DOHH2 (cell line): ENCODE measurements at regions not wholly inside any gene's neighbourhood (a gene's known extent, or its start where the extent isn't known, plus 50 kb on each side); places are given as distances from the start of the nearest gene placed in this dataset.

Experiments used
- H3F3A ChIP-seq: fragments of 200-600 bp; sonication (generic), shearing (Covaris generic); 2 replicates; pipeline ENCODE4 v1.6.0; 2016; ENCODE audit warnings: antibody characterized with exemption, mild to moderate bottlenecking; ENCODE audit not compliant: control insufficient read depth, insufficient read depth
- H3K27ac ChIP-seq: fragments of 200-600 bp; sonication (generic); 2 replicates; pipeline ENCODE4 v1.5.1; 2014; ENCODE audit warnings: low read depth, mild to moderate bottlenecking, low read length, moderate library complexity
- H3K27me3 ChIP-seq: fragments of 200-600 bp; sonication (generic); 2 replicates; pipeline ENCODE4 v1.6.1; 2014; ENCODE audit warnings: mild to moderate bottlenecking, low read length, mixed read lengths; ENCODE audit not compliant: control insufficient read depth
- H3K36me3 ChIP-seq: fragments of 200-600 bp; sonication (generic); 2 replicates; pipeline ENCODE4 v1.6.1; 2014; ENCODE audit warnings: mild to moderate bottlenecking, low read length, moderate library complexity, mixed read lengths; ENCODE audit not compliant: control insufficient read depth
- H3K4me1 ChIP-seq: fragments of 200-600 bp; sonication (generic); 2 replicates; pipeline ENCODE4 v1.6.1; 2014; ENCODE audit warnings: mild to moderate bottlenecking, low read length, mixed read lengths; ENCODE audit not compliant: control insufficient read depth
- H3K4me2 ChIP-seq: fragments of 200-600 bp; sonication (generic); 2 replicates; pipeline ENCODE4 v1.6.0; 2014; ENCODE audit warnings: mild to moderate bottlenecking, low read length, moderate library complexity
- H3K4me3 ChIP-seq: fragments of 200-600 bp; sonication (generic); 2 replicates; pipeline ENCODE4 v1.5.1; 2014; ENCODE audit warnings: mild to moderate bottlenecking, low read length, mixed read lengths
- H3K79me2 ChIP-seq: fragments of 200-600 bp; sonication (generic); 2 replicates; pipeline ENCODE4 v1.6.1; 2014; ENCODE audit warnings: mild to moderate bottlenecking, low read length, mixed read lengths; ENCODE audit not compliant: control insufficient read depth
- H3K9me2 ChIP-seq: fragments of 200-600 bp; sonication (generic); replicated peaks from 2 replicates; pipeline ENCODE4 v1.6.1; 2014; ENCODE audit warnings: mild to moderate bottlenecking, low read length, mixed read lengths; ENCODE audit not compliant: control insufficient read depth
- H3K9me3 ChIP-seq: fragments of 200-600 bp; sonication (generic); 2 replicates; pipeline ENCODE4 v1.6.1; 2014; ENCODE audit warnings: antibody characterized with exemption, low read length, mixed read lengths; ENCODE audit not compliant: control insufficient read depth, insufficient read depth
- H4K20me1 ChIP-seq: fragments of 200-600 bp; sonication (generic); 2 replicates; pipeline ENCODE4 v1.6.0; 2014; ENCODE audit warnings: low read depth, mild to moderate bottlenecking, antibody characterized with exemption, low read length, moderate library complexity; ENCODE audit not compliant: control insufficient read depth, insufficient read depth
- CTCF ChIP-seq: fragments of 200-600 bp; sonication (generic); IDR thresholded peaks from one replicate; pipeline ENCODE4 v1.5.1; 2014; ENCODE audit warnings: antibody characterized with exemption, mild to moderate bottlenecking, low read depth, low read length; ENCODE audit not compliant: poor library complexity, severe bottlenecking
- EZH2phosphoT487 ChIP-seq: fragments of 200-600 bp; sonication (generic); IDR thresholded peaks from 2 replicates; pipeline ENCODE4 v1.6.1; 2017; ENCODE audit warnings: borderline replicate concordance, mild to moderate bottlenecking, antibody characterized with exemption, low read length, moderate library complexity, mixed read lengths

- no peaks in the 10 kb centered on the region for H3K79me2 ChIP-seq
- H3K9me2 ChIP-seq = no peaks in the 10 kb centered on the region
- no peaks in the 10 kb centered on the region for H3K36me3 ChIP-seq
- no peak overlapping the region for H3K27ac ChIP-seq
- no peaks in the 10 kb centered on the region for H3F3A ChIP-seq
- H3K4me1 ChIP-seq = no peaks in the 10 kb centered on the region
- no peaks in the 10 kb centered on the region for H3K27me3 ChIP-seq
- H3K9me3 ChIP-seq = no peaks in the 10 kb centered on the region
- H3K4me3 ChIP-seq = no peak overlapping the region
- TF ChIP-seq CTCF (no peak), EZH2phosphoT487 (no peak)
- H4K20me1 ChIP-seq = no peaks in the 10 kb centered on the region
- H3K4me2 ChIP-seq = no peak overlapping the region
Observed at GRCh38 chr7:121488111-121488650, 92.1 kb upstream of the FAM3C start.

- no peaks in the 10 kb centered on the region for H3K36me3 ChIP-seq
- H3K4me2 ChIP-seq = no peak overlapping the region
- no peak overlapping the region for H3K4me3 ChIP-seq
- no peaks in the 10 kb centered on the region for H3F3A ChIP-seq
- no peaks in the 10 kb centered on the region for H3K27me3 ChIP-seq
- 0 out of 2 replicates have a peak, but pooled peaks cover 2% of the 10 kb centered on the region for H3K9me2 ChIP-seq
- H3K27ac ChIP-seq = no peak overlapping the region
- TF ChIP-seq EZH2phosphoT487 (no peak), CTCF (no peak)
- H3K79me2 ChIP-seq = no peaks in the 10 kb centered on the region
- H3K9me3 ChIP-seq = no peaks in the 10 kb centered on the region
- H3K4me1 ChIP-seq = no peaks in the 10 kb centered on the region
- H4K20me1 ChIP-seq = no peaks in the 10 kb centered on the region
Observed at GRCh38 chr7:121486590-121486989, 90.5 kb upstream of the FAM3C start.

GRCh38 chr7:121485467-121486243, 89.5 kb upstream of the FAM3C start:
- no peak overlapping the region for H3K4me2 ChIP-seq
- H4K20me1 ChIP-seq = no peaks in the 10 kb centered on the region
- H3K27me3 ChIP-seq = no peaks in the 10 kb centered on the region
- no peaks in the 10 kb centered on the region for H3K9me3 ChIP-seq
- H3F3A ChIP-seq = no peaks in the 10 kb centered on the region
- no peak overlapping the region for H3K4me3 ChIP-seq
- no peak overlapping the region for H3K27ac ChIP-seq
- TF ChIP-seq CTCF (no peak), EZH2phosphoT487 (no peak)
- H3K79me2 ChIP-seq = no peaks in the 10 kb centered on the region
- H3K36me3 ChIP-seq = no peaks in the 10 kb centered on the region
- 0 out of 2 replicates have a peak, but pooled peaks cover 2% of the 10 kb centered on the region for H3K9me2 ChIP-seq
- H3K4me1 ChIP-seq = no peaks in the 10 kb centered on the region
